ENCODE measurements at regions not wholly inside any gene's neighbourhood (a gene's known extent, or its start where the extent isn't known, plus 50 kb on each side); places are given as distances from the start of the nearest gene placed in this dataset.
"Not testable (repeated sequence)": the region's sequence is repeated elsewhere in the genome, so short reads cannot be mapped to it uniquely, and the experiment has no call there.

DNA sequence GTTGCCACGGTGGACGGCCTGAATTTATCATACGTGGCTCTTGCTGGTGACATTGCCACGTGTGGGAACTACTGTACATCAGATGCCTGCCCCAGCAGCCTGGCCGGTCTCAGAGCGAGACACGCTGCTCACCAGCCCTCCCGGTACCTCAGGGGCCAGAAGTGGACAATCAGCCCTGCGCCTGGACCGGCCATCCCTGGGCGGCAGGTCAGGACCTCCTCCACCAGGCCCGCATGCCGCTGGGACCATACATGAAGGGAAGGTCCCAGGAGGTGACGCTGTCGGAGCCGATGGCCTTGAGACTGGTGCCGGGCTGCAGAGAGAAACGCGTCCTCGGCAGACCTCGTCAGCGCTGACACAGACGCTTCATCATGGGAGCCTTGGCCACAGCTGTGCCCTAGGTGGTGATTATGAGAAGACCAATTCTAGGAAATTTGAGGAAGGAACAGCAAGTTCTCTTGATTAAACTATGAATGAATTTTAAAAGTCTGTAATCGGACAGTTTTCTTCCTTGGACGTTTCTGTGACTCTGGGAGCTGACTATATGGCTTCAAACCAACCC, 5456.7 kb upstream of the TPTE start:
- intact Hi-C loops (cut with micrococcal nuclease): not testable (repeated sequence)
- peak; percentile 62 for ATAC-seq
- peak; percentile 68 for DNase-seq

- ATAC-seq (peak; percentile 71), DNase-seq (peak; percentile 84)
- intact Hi-C loops (cut with micrococcal nuclease): not testable (repeated sequence)
Measured at GRCh38 chr21:5065240-5066211, 5455.9 kb upstream of the TPTE start.

- intact Hi-C loops (cut with micrococcal nuclease); ATAC-seq: not testable (repeated sequence)
- DNase-seq: peak; percentile 31
Measured at GRCh38 chr21:5066682-5067251, 5454.6 kb upstream of the TPTE start.

DNA sequence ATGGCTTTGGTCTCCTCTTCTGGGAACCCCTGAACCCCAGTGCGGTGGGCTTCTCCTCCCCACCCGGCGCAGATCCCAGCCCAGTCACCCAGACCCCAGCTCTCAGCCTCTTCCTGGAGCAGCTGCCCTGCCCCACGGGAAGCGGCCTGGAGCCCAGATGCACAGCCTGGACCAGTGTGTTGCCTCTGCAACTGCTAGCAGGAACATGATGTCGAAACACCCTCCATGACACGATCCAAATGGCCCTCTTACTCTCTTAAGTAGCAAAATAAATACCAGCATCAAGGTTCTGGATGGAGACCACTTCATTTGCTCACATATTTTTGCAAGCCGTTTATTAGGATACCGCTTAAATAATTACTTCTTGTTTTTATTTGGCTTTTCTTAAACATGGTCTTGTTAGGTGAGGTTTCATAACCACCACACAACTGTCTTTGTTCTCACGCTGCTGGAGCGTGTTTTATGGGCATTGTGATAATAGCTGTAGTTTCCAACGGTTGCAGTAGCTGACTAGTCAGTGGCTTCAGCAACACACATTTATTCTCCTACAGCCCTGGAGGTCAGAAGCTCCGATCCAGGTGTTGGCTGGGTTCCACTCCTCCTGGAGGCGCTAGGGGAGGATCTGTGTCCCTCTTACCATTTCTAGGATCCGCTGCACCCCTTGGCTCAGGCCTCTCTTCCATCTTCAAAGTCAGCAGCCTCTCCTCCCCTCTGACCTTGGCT, 5453.9 kb upstream of the TPTE start:
- not testable (repeated sequence) for DNase-seq

DNA sequence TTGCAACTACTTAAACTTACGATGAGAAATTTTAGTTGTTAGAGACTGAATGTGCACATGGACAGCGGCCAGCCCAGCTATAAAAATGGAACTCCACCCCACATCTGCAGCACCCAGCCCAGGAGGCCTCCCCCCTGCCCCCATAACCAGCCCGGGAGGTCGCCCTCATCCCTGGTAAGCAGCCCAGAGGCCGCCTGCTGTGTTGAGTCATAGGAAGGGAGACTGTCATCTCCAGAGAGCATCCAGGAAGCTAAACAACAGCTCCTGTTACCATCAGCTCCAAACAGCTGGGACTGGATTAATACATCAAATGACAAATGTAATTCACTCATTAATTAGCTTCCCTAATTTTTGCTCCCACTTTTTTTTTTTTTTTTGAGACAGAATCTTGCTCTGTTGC, 5452.7 kb upstream of the TPTE start:
- intact Hi-C loops (cut with micrococcal nuclease); DNase-seq: not testable (repeated sequence)
- peak; percentile 65 for ATAC-seq

More for the DNA sequence above, 5453.9 kb upstream of the TPTE start:
- peak; percentile 50 for ATAC-seq
- intact Hi-C loops (cut with micrococcal nuclease): not testable (repeated sequence)

DNA sequence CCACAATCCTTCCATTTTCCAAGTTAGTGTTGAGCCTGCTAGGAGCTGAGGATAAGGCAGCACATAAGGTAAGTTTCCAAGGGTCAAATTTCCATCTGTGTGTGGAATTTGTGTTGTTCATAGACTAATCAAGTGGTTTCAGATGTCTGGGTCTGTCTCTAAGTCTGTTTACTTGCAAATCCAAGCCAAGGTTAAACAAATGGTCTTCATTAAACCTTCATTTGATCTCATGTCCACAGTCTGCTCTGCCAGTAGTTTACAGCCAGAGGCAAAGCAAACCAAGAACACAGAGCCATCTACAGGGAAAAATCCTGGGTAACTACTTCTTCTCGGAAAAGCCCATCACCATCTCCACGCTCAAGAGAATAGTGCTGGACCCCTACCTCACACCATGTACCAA, 5450.2 kb upstream of the TPTE start:
- peak; percentile 43 for ATAC-seq
- DNase-seq: not testable (repeated sequence)

DNA sequence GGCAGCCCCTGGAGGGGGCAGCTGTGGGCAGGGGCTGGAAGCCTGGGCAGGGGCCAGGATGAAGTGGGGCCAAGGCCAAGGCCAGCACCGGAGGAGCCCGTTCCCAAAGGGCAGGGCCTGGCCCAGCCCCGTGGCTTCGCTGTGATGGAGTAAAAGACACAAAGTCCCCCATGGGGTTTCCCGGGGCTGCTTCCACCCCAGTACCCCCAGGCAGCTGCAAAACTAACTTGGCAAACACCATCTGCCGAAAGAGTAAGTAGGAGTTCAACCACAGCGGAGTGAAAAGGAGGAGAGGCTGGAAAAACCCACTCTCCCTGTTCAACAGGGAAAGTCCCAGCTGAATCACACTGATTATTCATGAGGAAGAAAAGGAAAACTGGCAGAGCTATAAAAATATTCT, 5444.5 kb upstream of the TPTE start:
- DNase-seq; intact Hi-C loops (cut with micrococcal nuclease): not testable (repeated sequence)
- peak; percentile 58 for ATAC-seq

More for the DNA sequence above, 5450.2 kb upstream of the TPTE start:
- intact Hi-C loops (cut with micrococcal nuclease): not testable (repeated sequence)

GRCh38 chr21:5079361-5079760, 5442.0 kb upstream of the TPTE start:
- intact Hi-C loops (cut with micrococcal nuclease); DNase-seq: not testable (repeated sequence)
- ATAC-seq: peak; percentile 28

- intact Hi-C loops (cut with micrococcal nuclease); DNase-seq: not testable (repeated sequence)
- peak; percentile 75 for ATAC-seq
Measured at GRCh38 chr21:5080015-5080414, 5441.4 kb upstream of the TPTE start.

- DNase-seq; intact Hi-C loops (cut with micrococcal nuclease); ATAC-seq: not testable (repeated sequence)
Measured at GRCh38 chr21:5084246-5084645, 5437.1 kb upstream of the TPTE start.

DNA sequence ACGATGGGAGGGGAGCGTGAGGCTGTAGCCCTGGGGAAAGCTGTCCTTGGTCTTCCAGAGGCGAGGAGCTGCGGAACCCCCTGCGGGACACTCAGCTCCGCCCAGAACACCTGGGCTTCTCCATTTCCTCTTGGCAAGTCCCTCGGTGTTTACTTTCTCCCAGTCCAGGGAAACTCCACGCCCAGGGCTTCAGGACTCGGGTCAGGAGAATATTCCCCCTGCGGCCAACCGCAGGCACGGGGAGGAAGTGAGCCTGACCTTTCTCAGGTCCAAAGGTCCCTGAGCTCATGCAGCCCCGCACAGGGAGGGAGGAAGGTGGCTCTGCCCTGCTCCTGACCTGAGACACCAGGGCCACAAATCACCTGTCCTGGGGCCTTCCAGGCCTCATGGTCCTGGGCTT, 5435.9 kb upstream of the TPTE start:
- ATAC-seq; intact Hi-C loops (cut with micrococcal nuclease); DNase-seq: not testable (repeated sequence)

- ATAC-seq (peak; percentile 28), DNase-seq (peak; percentile 44)
- intact Hi-C loops (cut with micrococcal nuclease): not testable (repeated sequence)
Measured at GRCh38 chr21:5086416-5086815, 5435.0 kb upstream of the TPTE start.

- DNase-seq; intact Hi-C loops (cut with micrococcal nuclease): not testable (repeated sequence)
Measured at GRCh38 chr21:5088820-5089219, 5432.6 kb upstream of the TPTE start.

GRCh38 chr21:5089399-5090089, 5431.8 kb upstream of the TPTE start:
- DNase-seq (peak; percentile 69), ATAC-seq (peak; percentile 80)
- intact Hi-C loops (cut with micrococcal nuclease): not testable (repeated sequence)

More at GRCh38 chr21:5088820-5089219, 5432.6 kb upstream of the TPTE start:
- ATAC-seq: peak; percentile 67

- intact Hi-C loops (cut with micrococcal nuclease); DNase-seq: not testable (repeated sequence)
- ATAC-seq: peak; percentile 17
Measured at GRCh38 chr21:5090132-5091079, 5431.0 kb upstream of the TPTE start.

- intact Hi-C loops (cut with micrococcal nuclease); ATAC-seq; DNase-seq: not testable (repeated sequence)
Measured at GRCh38 chr21:5091274-5091673, 5430.1 kb upstream of the TPTE start.

DNA sequence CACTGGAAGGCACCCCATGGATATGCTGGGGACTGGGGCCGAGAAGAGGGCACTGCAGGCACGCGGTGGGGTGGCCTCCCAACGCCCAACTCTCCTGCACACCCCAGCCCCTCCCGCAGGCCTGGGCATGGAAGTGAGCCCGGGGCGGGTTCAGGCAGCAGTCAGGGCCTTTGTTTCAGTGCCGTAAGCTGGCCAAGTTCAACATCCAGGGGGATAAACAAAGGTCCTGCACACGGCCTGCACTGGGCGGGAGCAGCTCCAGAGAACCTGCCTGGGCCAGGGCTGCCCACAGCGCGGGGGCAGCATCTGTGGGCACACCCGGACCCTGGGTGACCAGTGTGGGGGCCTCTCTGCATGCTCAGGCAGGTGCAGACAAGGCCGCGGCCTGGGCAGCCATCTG, 5425.8 kb upstream of the TPTE start:
- DNase-seq; intact Hi-C loops (cut with micrococcal nuclease): not testable (repeated sequence)

More for the DNA sequence above, 5425.8 kb upstream of the TPTE start:
- ATAC-seq: not testable (repeated sequence)

All from left ventricle myocardium superior (tissue), 1 donor.